Keratinocyte (primary cell): ENCODE measurements at regions not wholly inside any gene's neighbourhood (a gene's known extent, or its start where the extent isn't known, plus 50 kb on each side); places are given as distances from the start of the nearest gene placed in this dataset.

ENCODE experiments used
- EZH2 ChIP-seq: IDR thresholded peaks from one replicate; pipeline ENCODE4 v1.6.1; 2012; ENCODE audit warnings: inconsistent platforms, mild to moderate bottlenecking, low read length, moderate library complexity
- TF ChIP-seq, protein P1 (sequence below), 3 experiments: IDR thresholded peaks in 1 of 3; conservative IDR thresholded peaks in 1 of 3; optimal IDR thresholded peaks in 1 of 3; 2 replicates in 2 of 3; 3 replicates in 1 of 3; pipeline versions ENCODE3 to v1.5.1; 2011; ENCODE audit warnings: low read length in 3 of 3, mild to moderate bottlenecking in 3 of 3, moderate library complexity in 2 of 3, control low read depth in 1 of 3, inconsistent platforms in 1 of 3; ENCODE audit not compliant: insufficient read depth in 2 of 3; ENCODE audit errors: extremely low read depth in 1 of 3

DNA sequence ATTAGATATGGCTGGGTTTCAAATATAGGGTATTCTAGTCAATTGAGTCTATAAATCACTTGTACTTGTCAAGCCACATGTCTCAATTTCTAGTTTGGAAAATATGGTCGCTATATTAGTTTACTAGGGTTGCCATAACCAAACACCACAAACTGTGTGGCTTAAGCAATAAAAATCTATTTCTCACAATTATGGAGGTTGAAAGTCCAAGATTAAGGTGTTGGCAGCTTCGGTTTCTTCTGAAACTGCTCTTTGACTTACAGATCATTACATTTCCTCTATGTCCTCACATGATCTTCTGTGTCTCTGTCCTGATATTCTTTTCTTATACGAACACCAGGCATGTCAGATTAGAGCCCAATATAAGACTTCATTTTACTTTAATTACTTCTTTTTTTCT is 55.8 kb upstream of the BASP1 start:
- no peak for TF ChIP-seq EZH2
- TF ChIP-seq, protein P1, sequence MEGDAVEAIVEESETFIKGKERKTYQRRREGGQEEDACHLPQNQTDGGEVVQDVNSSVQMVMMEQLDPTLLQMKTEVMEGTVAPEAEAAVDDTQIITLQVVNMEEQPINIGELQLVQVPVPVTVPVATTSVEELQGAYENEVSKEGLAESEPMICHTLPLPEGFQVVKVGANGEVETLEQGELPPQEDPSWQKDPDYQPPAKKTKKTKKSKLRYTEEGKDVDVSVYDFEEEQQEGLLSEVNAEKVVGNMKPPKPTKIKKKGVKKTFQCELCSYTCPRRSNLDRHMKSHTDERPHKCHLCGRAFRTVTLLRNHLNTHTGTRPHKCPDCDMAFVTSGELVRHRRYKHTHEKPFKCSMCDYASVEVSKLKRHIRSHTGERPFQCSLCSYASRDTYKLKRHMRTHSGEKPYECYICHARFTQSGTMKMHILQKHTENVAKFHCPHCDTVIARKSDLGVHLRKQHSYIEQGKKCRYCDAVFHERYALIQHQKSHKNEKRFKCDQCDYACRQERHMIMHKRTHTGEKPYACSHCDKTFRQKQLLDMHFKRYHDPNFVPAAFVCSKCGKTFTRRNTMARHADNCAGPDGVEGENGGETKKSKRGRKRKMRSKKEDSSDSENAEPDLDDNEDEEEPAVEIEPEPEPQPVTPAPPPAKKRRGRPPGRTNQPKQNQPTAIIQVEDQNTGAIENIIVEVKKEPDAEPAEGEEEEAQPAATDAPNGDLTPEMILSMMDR (optimal IDR thresholded peaks at IDR 0.05 in 1 of 3, IDR thresholded peaks at IDR 0.05 in 1 of 3, conservative IDR thresholded peaks at IDR 0.05 in 1 of 3; ENCODE audit: extremely low read depth in 1 of 3, insufficient read depth in 2 of 3, low read length in 3 of 3), result no peak
